ENCODE measurements at regions not wholly inside any gene's neighbourhood (a gene's known extent, or its start where the extent isn't known, plus 50 kb on each side); places are given as distances from the start of the nearest gene placed in this dataset.

DNA sequence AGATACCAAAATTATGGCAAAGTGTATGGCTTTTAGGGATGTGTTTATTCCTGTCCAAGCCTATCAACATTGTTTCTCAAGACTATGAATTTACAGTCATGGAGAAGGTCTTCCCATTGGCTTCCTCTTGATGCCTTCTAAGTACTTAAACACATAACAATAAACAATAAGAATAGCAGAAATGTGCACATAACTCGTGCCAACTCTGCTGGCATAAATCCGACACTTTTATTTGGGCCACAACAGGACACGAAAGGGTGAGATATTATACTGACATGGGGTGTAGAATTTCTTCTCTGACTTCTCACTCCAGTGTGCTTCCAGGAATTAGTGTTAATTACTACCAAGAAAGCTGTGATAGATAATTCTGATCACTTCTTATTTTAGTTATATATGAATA lies 695.9 kb upstream of the SLC35B3 start:
- TF ChIP-seq GATA2 (IDR thresholded peaks at IDR 0.05; ENCODE audit: insufficient read depth, insufficient read length, low read depth, low read length) = no peak
- no peak for TF ChIP-seq MYC (IDR thresholded peaks at IDR 0.05; ENCODE audit: low read depth, low read length)
- no peak for TF ChIP-seq CTCF (IDR thresholded peaks at IDR 0.05; ENCODE audit: extremely low read depth in 1 of 2, insufficient read depth in 1 of 2, low read depth in 1 of 2, low read length in 2 of 2)
- no peak for TF ChIP-seq EZH2 (IDR thresholded peaks at IDR 0.05; ENCODE audit: borderline replicate concordance, low read depth, low read length, severe bottlenecking)
- TF ChIP-seq FOS (IDR thresholded peaks at IDR 0.05; ENCODE audit: borderline replicate concordance, insufficient read depth, low read length) = no peak
- TF ChIP-seq MAX (IDR thresholded peaks at IDR 0.05; ENCODE audit: insufficient read depth, insufficient read length) = no peak
- no peak for TF ChIP-seq POLR2AphosphoS5 (IDR thresholded peaks at IDR 0.05; ENCODE audit: insufficient read depth, low read depth, low read length)
- TF ChIP-seq POLR2A (IDR thresholded peaks at IDR 0.05; ENCODE audit: low read depth, low read length) = no peak
- no peak for TF ChIP-seq JUN (IDR thresholded peaks at IDR 0.05; ENCODE audit: borderline replicate concordance, insufficient read depth, insufficient read length, low read depth)
- BruUV-seq (replicated peaks) = no TSS peak
- FAIRE-seq = no peak
- H4K20me1 ChIP-seq (replicated peaks; ENCODE audit: control insufficient read depth, extremely low read depth, insufficient read depth, low read length) = no peaks in the 10 kb centered on the region
- no peak overlapping the region for H2AFZ ChIP-seq (ENCODE audit: low read depth, low read length)
- ChIA-PET CTCF (no interaction called here), POLR2A (no interaction called here)
- H3K4me1 ChIP-seq (ENCODE audit: control insufficient read depth, extremely low read depth, insufficient read depth, low read length) = no peaks in the 10 kb centered on the region
- H3K27ac ChIP-seq (ENCODE audit: insufficient read depth, low read depth, low read length) = no peak overlapping the region
- no peaks in the 10 kb centered on the region for H3K27me3 ChIP-seq (ENCODE audit: control insufficient read depth in 2 of 2, insufficient read depth in 2 of 2, low read length in 2 of 2)
- peaks cover 3% of the 10 kb centered on the region for H3K9me3 ChIP-seq (replicated peaks; ENCODE audit: control insufficient read depth, insufficient read depth, low read length)
- H3K79me2 ChIP-seq (ENCODE audit: control insufficient read depth, insufficient read depth, low read length) = no peaks in the 10 kb centered on the region
- intact Hi-C loops (cut with micrococcal nuclease) (no loop called here), dilution Hi-C loops (cut with MboI; ENCODE audit: extremely low pct_ligation_motif_present, low sequenced_read_pairs) (no loop called here)
- no peak overlapping the region for H3K4me2 ChIP-seq (ENCODE audit: insufficient read depth, low read length)
- no peak overlapping the region for H3K4me3 ChIP-seq (replicated peaks in 1 of 3; ENCODE audit: insufficient read depth in 1 of 3, low read depth in 1 of 3, low read length in 3 of 3)
- no peak overlapping the region for H3K9ac ChIP-seq (replicated peaks; ENCODE audit: extremely low read depth, insufficient read depth, low read length)
- no peaks in the 10 kb centered on the region for H3K36me3 ChIP-seq (ENCODE audit: control insufficient read depth in 2 of 2, extremely low read depth in 1 of 2, insufficient read depth in 2 of 2, low read length in 2 of 2)
- DNase-seq (ENCODE audit: low read depth, low spot score) = no peak
- no peaks in the 10 kb centered on the region for H3K9me1 ChIP-seq (replicated peaks; ENCODE audit: control insufficient read depth, extremely low read depth, insufficient read depth, low read length)
